GM21423 (cell line): ENCODE measurements at regions not wholly inside any gene's neighbourhood (a gene's known extent, or its start where the extent isn't known, plus 50 kb on each side); places are given as distances from the start of the nearest gene placed in this dataset.

ENCODE experiments used
- ATAC-seq: cut with Tn5 transposase; IDR thresholded peaks from one replicate; pipeline ENCODE4 v1.9.1; 2021; ENCODE audit warnings: mild to moderate bottlenecking, moderate library complexity; ENCODE audit not compliant: unreplicated experiment

DNA sequence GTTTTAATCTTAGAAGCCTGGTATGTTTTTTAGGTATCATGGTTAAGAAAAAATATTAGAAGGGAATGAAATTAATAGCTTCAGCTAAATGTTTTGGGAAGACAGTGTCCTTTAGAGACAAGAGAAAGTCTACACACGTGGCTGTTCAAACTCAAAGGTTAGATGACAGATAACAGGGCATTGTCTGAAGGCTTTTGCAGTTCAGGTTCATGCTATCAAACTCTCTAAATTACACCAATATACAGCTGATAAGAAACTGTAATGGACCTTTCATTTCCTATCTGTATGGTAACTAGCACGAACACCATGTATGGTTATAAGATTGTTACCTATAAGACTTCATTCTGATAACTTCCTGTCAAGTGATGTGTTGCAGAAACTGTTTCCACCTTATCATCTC is 240.6 kb upstream of the MEF2C start:
- ATAC-seq = no peak

DNA sequence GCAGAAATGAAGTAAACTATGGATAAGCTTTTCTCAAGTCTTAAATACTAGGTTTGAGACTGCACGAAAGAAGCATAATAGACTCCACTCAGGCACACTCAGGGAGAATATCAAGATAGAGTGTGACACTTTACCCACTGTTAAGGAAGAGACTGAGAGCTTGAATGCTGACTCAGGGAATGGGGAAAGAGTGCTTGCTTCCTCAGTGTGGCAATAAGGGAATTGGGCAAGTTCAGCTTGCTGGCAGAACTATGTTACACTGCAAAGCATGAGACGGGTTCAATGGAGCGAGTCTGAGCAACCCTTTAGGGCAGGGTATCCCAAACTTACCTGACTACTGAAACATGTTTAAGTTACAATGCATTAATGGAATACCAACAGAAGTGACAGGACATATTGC is 237.7 kb upstream of the MEF2C start:
- no peak for ATAC-seq

DNA sequence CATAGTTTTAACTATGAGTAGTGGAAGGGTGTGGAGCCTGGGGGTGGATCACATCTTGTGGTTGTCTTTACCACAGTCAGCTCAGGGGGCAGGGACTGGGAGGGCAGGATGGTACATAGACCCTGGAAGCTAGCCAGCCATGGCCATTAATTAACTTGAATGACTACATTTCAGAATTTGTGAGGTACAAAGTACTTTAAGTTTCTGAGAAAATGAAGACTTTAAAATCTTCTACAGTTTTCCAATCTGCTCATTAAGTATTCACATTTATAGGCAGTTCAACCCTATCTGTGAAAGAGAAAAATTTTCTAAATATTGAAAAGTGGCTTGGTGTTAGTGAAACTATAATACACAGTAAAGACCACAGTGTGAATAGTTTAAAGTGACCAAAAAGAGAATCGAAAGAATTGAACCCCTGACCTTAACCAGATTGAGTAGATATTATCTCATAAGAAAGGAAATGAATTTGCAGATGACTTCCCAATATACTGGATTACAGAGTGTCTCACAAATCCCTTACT is 234.2 kb upstream of the MEF2C start:
- ATAC-seq = peak; percentile 93

DNA sequence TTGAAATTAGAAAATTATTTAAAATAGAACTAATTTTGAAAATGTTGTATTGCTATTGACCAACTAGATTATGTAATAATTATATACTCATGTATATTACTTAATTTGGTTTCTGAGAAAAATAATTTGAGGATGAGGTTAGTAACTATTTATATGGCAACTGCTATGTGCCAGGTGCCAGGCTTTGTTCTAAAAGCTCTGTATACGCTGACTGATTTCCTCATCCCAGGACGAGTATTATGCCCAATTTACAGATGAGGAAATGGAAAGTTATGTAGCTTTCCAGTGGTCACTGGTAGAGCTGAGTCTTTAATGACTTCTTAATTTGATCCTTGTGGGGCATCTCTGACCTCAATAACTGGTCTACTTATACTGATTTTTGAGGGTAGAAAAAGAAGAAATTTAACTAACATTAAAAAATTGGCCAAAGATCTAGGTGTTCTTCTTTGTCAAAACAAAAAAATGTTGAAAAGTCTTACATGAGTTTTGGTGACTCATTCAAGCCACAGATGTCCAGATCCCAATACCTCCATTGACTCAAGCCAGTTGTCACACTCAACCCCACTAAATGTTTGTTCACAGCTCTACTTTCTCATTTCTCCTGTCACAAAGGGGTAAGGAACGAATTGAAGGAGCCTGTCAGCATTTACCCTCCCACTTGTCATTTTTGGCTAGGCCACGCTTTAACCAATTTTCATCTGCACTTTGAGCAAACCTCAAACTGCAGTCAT is 228.1 kb upstream of the MEF2C start:
- ATAC-seq = no peak

DNA sequence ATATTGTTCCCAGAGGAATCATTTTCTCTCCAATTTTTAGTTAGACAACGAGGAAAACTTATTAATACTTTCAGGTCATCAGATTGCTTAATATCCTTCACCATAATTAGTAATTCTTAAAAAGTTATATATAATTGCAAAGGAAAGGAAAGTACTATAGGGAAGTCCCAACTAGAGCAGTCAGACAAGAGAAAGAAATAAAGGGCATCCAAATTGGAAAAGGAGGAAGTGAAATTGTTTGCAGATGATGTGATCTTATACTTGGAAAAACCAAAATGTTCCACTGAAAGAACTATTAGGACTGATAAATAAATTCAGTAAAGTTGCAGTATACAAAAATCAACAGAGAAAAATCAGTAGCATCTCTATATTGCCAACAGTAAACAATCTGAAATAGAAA is 223.5 kb upstream of the MEF2C start:
- ATAC-seq = no peak

DNA sequence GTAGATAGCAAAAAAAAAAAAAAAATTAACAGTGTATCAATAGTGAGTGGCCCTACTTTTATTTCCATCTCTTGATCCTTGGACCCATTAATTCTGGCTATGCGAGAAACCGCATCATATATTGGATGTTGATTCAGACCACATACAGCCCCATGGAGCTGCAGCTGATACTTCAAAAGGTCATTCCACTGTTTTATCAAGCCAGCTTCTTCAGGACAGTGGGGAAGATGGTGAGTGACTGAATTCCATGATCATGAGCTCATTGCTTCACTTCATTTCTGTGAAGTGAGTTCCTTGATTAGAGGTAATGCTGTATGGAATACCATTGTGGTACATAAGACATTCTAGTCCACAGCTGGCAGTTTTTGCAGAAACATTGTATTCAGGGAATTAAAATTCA is 222.9 kb upstream of the MEF2C start:
- ATAC-seq = no peak

DNA sequence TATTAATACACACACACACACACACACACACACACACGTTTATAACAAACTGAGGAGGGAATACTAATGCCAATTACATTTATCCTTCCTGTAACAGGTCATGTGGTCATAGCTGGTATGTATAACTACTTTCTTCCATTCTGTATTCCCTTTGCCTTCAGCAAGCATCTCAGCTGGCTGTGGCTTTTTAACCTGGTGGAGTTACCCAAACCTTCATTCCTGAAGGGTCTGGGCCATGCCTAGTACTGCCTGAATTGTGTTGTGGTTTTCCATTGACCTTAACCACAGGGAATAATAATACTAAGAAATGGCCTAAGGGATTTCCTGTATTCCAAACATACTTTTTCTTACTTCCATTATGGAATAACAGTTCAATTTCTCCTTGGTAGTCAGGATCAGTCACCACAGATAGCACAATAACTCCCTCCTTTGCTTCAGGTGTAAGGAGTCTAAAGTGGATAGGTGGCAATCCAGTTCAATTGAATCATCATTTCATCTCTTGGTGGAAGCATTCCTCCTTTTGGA is 222.2 kb upstream of the MEF2C start:
- ATAC-seq = no peak

DNA sequence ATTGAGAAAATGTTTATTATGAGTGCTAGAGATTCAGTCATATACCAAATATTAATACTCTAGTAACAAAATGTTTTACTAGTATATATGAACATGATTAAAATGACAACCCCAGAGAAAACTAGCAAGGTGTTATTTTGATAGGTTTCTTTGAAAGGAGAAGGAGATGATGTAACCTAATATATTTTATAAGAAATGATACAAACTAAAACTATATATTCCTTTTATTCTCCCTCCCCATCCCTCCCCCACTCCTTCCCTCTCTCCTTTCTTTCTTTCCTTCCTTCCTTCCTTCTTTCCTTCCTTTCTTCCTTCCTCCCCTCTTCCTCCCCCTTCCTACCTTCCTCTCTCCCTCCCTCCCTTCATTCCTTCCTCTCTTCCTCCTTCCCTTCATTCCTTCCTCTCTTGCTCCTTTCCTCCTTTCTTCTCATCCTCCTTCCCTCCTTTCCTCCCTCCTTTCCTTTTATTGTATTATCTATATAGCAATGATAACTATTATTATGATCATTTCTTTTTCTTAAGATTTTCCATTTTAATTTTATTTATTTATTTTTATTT is 215.3 kb upstream of the MEF2C start:
- no peak for ATAC-seq

DNA sequence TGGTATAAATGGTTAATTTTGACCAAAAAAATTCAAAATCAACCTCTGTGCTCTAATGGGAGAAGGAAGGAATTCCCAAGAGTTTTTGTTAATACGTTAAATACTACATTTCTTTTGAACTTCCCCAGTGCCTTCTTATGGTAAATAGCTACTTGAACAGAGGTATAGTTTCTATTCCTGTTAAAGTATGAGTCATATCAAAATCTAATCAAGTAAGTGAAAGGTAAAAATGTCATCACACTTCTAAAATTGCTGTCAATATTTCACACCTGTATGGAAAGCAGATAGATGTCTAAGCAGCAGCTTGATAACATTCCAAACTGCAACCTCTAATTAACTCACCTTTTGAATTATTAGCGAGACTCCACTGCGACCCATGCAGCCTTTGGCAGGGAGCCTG is 214.1 kb upstream of the MEF2C start:
- ATAC-seq = peak; percentile 71

DNA sequence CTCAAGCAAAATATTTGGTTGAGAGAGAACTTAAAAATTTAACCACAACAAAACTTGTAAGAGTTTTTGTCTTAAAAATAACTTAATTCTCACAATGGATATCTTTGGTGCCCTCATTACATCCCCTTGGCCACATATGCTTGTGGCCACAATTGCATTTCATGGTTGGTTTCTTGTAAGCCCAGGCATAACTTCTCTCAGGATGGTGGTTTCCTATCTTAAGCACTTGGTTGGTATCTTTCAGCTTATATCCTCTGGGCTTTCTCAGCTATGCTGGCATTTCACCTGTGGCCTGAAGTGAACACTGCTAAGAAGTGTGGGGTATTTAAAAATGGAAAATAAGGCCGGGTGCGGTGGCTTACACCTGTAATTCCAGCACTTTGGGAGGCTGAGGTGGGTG is 212.4 kb upstream of the MEF2C start:
- no peak for ATAC-seq

DNA sequence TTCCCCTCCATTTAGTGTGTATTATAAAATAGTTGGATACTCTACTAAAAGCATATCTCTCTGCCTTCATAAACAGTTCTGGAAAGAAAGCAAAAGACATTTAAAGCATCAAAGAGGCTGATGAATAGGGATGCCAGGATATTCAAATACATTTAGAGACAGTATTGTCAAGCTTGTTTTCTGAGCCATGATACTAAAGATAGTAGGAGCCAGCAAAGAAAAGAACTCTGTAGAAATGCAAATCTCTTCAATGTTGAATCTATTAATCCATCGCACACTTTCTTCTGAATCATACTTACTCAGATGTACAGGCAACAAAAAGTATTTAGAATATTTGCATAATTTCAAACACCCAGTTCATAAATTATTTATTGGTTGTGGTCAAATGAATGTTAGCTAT is 207.1 kb upstream of the MEF2C start:
- no peak for ATAC-seq

DNA sequence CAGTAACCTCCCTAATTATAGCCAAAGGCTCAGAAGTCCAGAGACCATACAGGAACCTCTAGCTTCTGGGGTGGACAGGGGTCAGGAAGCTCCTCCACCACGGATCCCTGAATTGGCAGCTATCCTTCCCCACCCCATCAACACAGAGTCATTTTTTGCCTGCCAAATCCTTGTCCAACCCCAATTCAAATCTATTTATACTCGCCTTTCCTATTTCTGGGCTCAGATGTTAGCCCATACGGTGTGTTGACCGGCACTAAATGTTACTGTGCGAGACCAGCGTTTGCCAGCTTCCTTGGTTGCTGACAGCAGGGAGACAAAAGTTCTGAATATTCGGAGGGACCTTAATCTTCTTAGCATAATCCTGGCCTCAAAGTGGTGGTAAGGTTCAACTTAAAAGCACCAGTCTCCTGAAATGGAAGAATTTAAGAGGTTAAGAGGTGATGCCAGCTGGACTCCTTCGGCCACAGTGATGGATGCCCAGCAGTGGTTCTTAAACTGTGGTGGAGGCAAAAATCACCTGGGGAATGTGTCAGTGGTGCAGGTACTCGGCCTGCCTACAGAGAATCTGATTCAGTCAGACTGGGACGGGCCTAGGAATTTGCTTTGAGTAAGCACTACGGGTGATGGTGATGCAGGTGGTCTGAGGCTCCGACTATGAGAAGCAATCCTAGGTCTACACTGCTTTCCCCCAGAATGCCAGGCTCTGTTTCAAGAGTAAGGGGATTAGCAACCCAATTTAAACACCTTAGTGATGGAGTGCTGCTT is 204.8 kb upstream of the MEF2C start:
- ATAC-seq = no peak

DNA sequence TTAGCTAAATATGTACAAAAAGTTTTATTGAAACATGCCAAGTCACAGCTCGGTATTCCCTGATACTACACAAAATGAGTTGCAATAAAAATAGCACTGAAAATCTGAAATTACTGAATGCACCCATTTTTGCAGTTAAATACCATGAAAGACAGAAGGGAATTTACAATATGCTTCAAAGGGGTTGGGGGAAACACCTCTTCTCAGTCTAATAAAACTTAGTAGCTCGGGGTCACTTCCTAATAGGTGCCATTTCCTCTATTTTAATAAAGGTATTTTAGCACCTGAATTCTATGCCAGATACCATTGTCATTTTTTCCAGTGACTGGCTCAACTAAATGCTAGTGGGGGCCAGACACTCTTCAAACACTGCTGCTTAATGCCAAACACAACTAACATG is 204.1 kb upstream of the MEF2C start:
- ATAC-seq = no peak

DNA sequence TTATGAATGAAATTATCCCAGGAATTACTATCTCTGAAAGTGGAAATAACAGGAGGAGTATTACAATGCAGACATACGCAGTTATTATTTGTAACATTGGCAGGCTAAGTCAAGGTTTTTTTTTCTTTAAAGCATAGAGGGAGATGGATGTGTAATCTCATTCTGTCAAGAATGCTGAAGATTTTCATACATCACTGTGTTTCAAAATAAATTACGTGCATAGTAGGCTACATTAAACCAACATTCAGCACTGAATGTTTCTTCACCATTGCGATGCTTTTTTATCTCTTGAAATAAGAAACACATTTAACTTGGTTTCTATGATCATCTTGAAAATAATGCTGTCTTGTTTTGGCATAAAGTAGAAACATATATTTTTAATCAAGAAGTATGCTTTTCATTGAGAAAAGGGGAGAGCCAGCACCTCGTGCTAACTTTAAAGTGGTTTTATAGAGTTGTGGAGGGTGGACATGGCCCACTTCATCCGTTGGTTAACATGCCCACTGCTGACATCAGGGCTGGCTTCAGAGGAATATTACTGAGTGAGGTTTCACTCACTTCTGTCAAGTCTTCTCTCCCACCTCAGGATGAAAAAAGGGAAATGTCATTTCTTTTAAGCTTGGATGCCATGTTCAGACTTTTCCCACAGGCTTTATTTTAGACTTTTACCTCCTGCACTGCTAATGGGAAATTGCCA is 203.6 kb upstream of the MEF2C start:
- ATAC-seq = no peak

DNA sequence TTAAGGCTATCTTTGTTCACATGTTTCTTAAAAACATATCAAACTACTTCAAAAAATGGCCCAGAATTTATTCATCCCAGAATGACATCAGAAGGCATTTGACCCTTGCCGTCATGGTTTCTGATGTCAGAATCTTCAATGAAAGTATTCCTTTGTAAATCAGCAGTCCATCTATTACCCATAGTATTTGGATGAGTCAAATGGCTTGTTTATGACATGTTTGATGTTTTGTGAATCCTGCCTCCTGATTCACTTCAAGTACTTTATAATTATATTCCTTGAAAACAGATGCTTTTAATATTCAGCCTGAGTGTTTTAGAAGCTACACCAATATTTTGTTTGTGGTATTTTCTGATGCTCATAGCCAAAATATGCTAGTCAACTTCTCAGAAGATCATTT is 200.8 kb upstream of the MEF2C start:
- no peak for ATAC-seq

DNA sequence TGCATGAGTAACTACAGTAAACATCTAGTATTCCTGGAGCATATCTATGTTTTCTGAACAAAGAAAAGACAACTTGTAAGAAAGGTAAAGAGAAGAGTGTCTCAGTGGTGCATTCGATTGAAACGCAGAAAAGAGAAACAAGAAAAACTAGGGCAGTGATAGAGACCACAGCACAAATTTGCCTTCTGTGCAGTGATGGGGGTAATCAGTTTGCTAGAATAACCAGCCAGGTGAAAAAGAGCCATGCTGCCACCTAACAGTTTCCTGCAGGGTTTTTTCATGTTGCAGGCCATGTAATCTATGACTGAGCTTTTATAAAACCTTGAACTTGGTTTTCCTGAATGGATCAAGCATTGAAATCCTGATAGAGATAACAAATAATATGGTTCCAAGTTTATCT is 198.4 kb upstream of the MEF2C start:
- ATAC-seq = peak; percentile 86

DNA sequence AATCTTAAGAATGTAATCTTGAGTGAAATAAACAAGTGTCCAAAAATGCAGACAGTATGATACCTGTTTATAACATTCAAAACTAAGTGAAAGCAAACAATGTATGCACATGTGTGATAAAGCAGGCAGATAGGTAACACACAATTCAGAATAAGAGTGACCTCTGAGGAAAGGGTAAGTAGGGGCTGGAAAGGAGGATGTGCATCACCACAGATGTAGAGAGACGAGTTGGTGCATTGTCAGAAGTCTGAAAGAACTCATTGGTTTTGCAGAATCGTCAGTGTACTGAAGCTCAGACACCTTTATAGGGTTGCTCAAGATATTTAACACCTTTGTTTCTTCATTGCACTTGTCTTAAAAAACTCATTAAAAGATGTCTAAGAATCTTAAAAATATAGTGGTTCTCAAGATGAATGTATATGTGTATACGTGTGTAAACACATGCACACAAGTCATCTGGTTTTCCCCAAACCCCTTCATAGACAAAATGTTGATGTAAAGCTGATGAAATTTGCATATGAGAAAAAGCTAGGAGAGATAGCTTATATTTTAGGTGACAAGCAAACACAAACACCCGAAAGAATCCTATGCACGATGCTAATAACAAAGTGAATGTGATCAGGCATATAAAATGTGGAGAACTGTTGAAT is 197.6 kb upstream of the MEF2C start:
- no peak for ATAC-seq

DNA sequence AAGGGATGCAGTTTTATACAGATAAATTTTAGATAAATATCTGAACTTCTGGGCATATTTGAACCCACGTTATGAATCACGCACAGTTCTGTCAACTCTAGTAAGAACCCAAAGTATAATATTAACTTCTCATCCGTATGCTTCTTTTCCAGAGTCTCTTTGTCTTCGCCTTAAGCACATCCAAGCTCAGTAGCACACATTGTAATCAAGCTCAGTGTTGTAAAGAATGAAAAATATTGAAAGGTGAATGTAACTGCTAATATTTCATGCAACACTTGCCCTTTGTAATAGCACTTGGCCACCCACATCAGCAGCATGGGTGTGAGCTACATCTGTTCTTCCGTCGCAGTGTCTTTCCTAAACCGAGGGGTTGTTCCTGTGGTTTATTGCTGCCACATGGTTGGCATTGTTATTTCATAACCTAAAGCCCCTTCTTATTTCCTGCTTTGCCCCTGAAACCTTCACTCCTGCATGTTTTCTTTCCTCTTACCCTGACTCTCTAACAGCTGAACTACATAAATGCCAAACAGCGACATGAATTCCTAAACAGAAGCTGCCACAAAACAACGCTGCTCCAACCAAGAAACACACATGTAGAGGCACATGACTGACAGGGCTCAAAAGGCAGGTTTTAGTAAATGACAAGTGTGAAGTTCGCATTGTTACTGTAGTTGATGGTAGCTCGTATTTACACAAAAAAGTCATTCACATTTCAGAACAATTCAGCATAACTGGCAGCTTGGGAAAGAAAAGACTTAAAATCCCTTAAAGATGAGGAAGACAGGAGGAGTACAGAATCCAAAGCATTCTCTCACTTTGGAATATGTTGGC is 190.1 kb upstream of the MEF2C start:
- ATAC-seq = no peak

DNA sequence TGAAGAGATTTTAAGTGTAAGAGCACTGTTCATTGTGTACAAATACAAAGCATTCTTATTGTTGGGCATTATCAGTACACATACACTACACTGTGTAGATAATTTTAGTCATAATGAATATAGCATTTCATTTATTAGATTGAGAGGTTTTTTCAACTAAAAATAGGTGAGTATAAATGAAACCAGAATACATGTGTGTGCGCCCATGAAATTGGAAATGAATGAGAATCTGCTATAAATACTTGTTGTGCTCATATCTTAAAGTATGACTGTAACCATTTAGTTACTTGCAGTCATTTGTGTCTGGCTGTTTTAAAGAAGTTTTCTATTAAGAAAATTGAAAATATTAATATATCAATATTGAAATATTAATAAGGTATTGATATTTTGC is 189.0 kb upstream of the MEF2C start:
- peak; percentile 40 for ATAC-seq
